Smooth muscle cell (in vitro differentiated cells): ENCODE measurements at regions not wholly inside any gene's neighbourhood (a gene's known extent, or its start where the extent isn't known, plus 50 kb on each side); places are given as distances from the start of the nearest gene placed in this dataset.

ENCODE experiments used
- DNase-seq: peaks from one replicate; lab custom pipeline; 2025; ENCODE audit not compliant: unreplicated experiment; lab: John Stamatoyannopoulos, UW
- H2AFZ ChIP-seq: fragments of 200-600 bp; sonication (generic); 2 replicates; pipeline ENCODE4 v1.6.0; 2016; ENCODE audit warnings: antibody characterized with exemption, low read depth, mild to moderate bottlenecking
- H3F3A ChIP-seq: fragments of 200-600 bp; sonication (generic); 2 replicates; pipeline ENCODE4 v1.6.0; 2017; ENCODE audit warnings: antibody characterized with exemption, low read depth
- H3K27ac ChIP-seq: fragments of 200-600 bp; sonication (generic); 2 replicates; pipeline ENCODE4 v1.5.1; 2016; ENCODE audit warnings: low read depth, mild to moderate bottlenecking
- H3K27me3 ChIP-seq: fragments of 200-600 bp; sonication (generic); 2 replicates; pipeline ENCODE4 v1.6.1; 2016; ENCODE audit warnings: low read depth, mild to moderate bottlenecking
- H3K36me3 ChIP-seq: fragments of 200-600 bp; sonication (generic); 2 replicates; pipeline ENCODE4 v1.5.1; 2016; ENCODE audit warnings: low read depth
- H3K4me1 ChIP-seq: fragments of 200-600 bp; sonication (generic); 2 replicates; pipeline ENCODE4 v1.5.1; 2016; ENCODE audit warnings: low read depth
- H3K4me2 ChIP-seq: fragments of 200-600 bp; sonication (generic); 2 replicates; pipeline ENCODE4 v1.6.0; 2016; ENCODE audit warnings: mild to moderate bottlenecking
- H3K4me3 ChIP-seq: fragments of 200-600 bp; sonication (generic); 2 replicates; pipeline ENCODE4 v1.5.1; 2016; ENCODE audit warnings: mild to moderate bottlenecking
- H3K79me2 ChIP-seq: fragments of 200-600 bp; sonication (generic); 2 replicates; pipeline ENCODE4 v1.6.0; 2016; ENCODE audit warnings: low read depth, mild to moderate bottlenecking
- H3K9ac ChIP-seq: fragments of 200-600 bp; sonication (generic); 2 replicates; pipeline ENCODE4 v1.6.0; 2016; ENCODE audit warnings: low read depth
- H3K9me3 ChIP-seq: fragments of 200-600 bp; sonication (generic); replicated peaks from 2 replicates; pipeline ENCODE4 v1.5.1; 2016; ENCODE audit warnings: low read depth
- H4K20me1 ChIP-seq: fragments of 200-600 bp; sonication (generic); 2 replicates; pipeline ENCODE4 v1.6.0; 2016; ENCODE audit warnings: low read depth
- WGBS: methylation state at CpG from one replicate; pipeline ENCODE4 v1.1.7; 2016; ENCODE audit warnings: low lambda C conversion rate; 5-methylcytosine and 5-hydroxymethylcytosine counted together
- TF ChIP-seq, protein P1 (sequence below): fragments of 200-600 bp; sonication (generic); IDR thresholded peaks from 2 replicates; pipeline ENCODE4 v1.5.1; 2017; ENCODE audit warnings: borderline replicate concordance, mild to moderate bottlenecking, antibody characterized with exemption; ENCODE audit not compliant: insufficient read depth, poor library complexity, severe bottlenecking

DNA sequence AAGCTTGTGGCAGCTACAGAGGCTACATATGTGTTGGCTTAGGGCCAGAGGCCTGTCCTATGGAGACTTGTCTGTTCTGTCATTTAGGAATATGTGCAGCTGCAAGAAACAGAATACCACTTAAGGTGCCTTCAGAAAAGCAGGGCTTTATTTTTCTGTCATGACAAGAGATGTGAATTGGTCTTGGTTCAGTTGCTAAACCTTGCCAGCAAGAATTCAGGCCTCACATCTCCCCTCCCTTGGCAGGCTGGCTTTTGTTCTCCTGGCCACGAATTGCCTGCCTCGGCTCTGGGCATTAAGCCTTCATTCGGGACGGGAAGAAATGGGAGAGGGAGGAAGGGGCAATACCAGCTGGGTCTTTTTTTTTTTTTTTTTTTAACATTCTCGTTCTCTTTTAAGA lies 82.4 kb upstream of the TGM3 start:
- 67% methylated on average over 5 of the region's 5 CpGs for WGBS
- no peaks in the 10 kb centered on the region for H3K36me3 ChIP-seq
- no peak overlapping the region for H2AFZ ChIP-seq
- no peaks in the 10 kb centered on the region for H3K27me3 ChIP-seq
- no peaks in the 10 kb centered on the region for H3K79me2 ChIP-seq
- no peak overlapping the region for H3K27ac ChIP-seq
- H3K4me1 ChIP-seq: no peaks in the 10 kb centered on the region
- no peak overlapping the region for H3K4me2 ChIP-seq
- no peak for DNase-seq
- H3K9ac ChIP-seq: no peak overlapping the region
- no peaks in the 10 kb centered on the region for H4K20me1 ChIP-seq
- TF ChIP-seq, protein P1, sequence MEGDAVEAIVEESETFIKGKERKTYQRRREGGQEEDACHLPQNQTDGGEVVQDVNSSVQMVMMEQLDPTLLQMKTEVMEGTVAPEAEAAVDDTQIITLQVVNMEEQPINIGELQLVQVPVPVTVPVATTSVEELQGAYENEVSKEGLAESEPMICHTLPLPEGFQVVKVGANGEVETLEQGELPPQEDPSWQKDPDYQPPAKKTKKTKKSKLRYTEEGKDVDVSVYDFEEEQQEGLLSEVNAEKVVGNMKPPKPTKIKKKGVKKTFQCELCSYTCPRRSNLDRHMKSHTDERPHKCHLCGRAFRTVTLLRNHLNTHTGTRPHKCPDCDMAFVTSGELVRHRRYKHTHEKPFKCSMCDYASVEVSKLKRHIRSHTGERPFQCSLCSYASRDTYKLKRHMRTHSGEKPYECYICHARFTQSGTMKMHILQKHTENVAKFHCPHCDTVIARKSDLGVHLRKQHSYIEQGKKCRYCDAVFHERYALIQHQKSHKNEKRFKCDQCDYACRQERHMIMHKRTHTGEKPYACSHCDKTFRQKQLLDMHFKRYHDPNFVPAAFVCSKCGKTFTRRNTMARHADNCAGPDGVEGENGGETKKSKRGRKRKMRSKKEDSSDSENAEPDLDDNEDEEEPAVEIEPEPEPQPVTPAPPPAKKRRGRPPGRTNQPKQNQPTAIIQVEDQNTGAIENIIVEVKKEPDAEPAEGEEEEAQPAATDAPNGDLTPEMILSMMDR: no peak
- H3K4me3 ChIP-seq: no peak overlapping the region
- H3K9me3 ChIP-seq: no peaks in the 10 kb centered on the region
- no peaks in the 10 kb centered on the region for H3F3A ChIP-seq

DNA sequence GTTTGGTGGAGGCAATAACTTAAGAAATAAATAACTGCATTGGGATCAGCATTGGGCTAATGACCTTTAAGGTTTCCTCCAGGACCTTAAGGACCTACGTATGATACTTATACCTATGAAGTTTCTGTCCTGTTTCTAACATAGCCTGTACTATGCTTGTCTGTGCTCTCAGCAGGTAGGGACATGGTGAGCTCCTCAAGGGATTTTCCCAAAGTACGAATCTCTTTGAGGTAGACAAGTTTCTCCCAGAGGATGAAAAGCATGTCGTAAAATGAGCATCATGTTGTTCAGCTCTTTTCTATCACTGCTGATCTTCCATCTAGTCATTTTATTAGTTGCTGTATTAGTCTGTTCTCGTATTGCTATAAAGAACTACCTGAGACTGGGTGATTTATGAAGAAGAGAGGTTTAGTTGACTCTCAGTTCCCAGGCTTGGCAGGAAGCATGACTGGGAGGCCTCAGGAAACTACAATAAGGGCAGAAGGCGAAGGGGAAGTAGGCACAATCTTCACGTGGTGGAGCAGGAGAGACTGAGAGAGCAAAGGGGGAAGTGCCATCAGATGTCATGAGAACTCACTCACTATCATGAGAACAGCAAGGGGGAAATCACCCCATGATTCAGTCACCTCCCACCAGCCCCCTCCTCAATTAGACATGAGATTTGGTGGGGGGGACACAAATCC lies 77.8 kb upstream of the TGM3 start:
- Histone ChIP-seq H3K4me3 (no peak overlapping the region), H3K4me1 (no peaks in the 10 kb centered on the region), H2AFZ (no peak overlapping the region), H3K27ac (no peak overlapping the region), H3K79me2 (no peaks in the 10 kb centered on the region), H3K27me3 (no peaks in the 10 kb centered on the region), H3K4me2 (no peak overlapping the region), H3F3A (no peaks in the 10 kb centered on the region), H4K20me1 (no peaks in the 10 kb centered on the region), H3K36me3 (no peaks in the 10 kb centered on the region), H3K9me3 (no peaks in the 10 kb centered on the region), H3K9ac (no peak overlapping the region)
- TF ChIP-seq, protein P1: no peak
- no peak for DNase-seq
- 81% methylated on average over 6 of the region's 6 CpGs for WGBS

DNA sequence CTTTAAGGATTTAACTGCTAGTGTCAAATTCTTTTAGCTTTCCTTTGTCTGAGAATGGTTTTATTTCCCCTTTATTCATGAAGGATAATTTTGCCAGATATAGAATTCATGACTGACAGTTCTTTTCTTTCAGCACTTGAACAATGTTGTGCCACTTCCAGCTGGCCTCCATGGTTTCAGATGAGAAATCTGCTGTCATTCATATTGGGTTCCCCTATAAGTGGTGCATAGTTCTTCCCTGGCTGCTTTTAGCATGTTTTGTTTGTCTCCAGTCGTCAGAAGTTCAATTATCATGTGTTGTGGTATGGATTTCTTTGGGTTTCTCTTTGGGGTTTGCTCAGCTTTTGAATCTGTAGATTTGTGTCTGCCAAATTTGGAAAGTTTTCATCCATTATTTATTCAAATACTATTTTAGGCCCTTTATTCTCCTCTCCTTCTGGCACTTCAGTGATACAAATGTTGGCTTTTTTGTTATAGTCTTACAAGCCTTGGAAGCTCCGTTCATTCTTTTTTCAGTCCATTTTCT lies 76.3 kb upstream of the TGM3 start:
- no peaks in the 10 kb centered on the region for H3K9me3 ChIP-seq
- WGBS: 84% methylated on average over 2 of the region's 2 CpGs
- no peaks in the 10 kb centered on the region for H3K27me3 ChIP-seq
- no peaks in the 10 kb centered on the region for H3K4me1 ChIP-seq
- no peak overlapping the region for H3K4me3 ChIP-seq
- no peaks in the 10 kb centered on the region for H3K36me3 ChIP-seq
- H4K20me1 ChIP-seq: no peaks in the 10 kb centered on the region
- TF ChIP-seq, protein P1: no peak
- no peaks in the 10 kb centered on the region for H3F3A ChIP-seq
- H2AFZ ChIP-seq: no peak overlapping the region
- H3K9ac ChIP-seq: no peak overlapping the region
- DNase-seq: no peak
- H3K4me2 ChIP-seq: no peak overlapping the region
- H3K27ac ChIP-seq: no peak overlapping the region
- H3K79me2 ChIP-seq: no peaks in the 10 kb centered on the region

DNA sequence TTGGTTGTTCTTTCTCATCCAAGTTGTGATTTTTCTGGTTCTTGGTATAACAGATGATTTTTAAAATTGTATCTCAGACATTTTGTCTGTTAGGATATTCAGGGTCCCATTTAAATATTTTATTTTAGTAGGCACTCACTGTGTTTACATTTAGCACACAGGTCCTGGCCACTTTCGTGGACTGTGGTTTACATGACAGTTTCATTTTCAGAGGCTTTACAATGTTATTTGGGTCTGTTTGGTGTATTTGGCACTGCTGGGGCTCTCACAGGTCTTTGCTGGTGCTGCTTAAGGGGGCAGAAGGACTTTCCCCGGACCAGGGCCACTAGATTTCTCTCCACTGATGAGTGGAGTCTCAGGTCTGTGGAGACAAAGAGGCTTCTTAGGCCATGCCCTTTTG lies 75.5 kb upstream of the TGM3 start:
- Histone ChIP-seq H3K9me3 (no peaks in the 10 kb centered on the region), H4K20me1 (no peaks in the 10 kb centered on the region), H3K4me3 (no peak overlapping the region), H2AFZ (no peak overlapping the region), H3K27ac (no peak overlapping the region), H3F3A (no peaks in the 10 kb centered on the region), H3K4me1 (no peaks in the 10 kb centered on the region), H3K36me3 (no peaks in the 10 kb centered on the region), H3K4me2 (no peak overlapping the region), H3K9ac (no peak overlapping the region), H3K27me3 (no peaks in the 10 kb centered on the region), H3K79me2 (no peaks in the 10 kb centered on the region)
- no peak for DNase-seq
- 78% methylated on average over 2 of the region's 2 CpGs for WGBS
- TF ChIP-seq, protein P1: no peak
